ENCODE measurements at regions not wholly inside any gene's neighbourhood (a gene's known extent, or its start where the extent isn't known, plus 50 kb on each side); places are given as distances from the start of the nearest gene placed in this dataset.

GRCh38 chr21:41580758-41581554 is 73.0 kb upstream of the TMPRSS2 start:
- TF ChIP-seq CTCF (IDR thresholded peaks at IDR 0.05): no peak
- no peak for TF ChIP-seq POLR2A (IDR thresholded peaks at IDR 0.05)

Measured in thyroid gland (tissue), 4 donors.